ENCODE measurements at regions not wholly inside any gene's neighbourhood (a gene's known extent, or its start where the extent isn't known, plus 50 kb on each side); places are given as distances from the start of the nearest gene placed in this dataset.

DNA sequence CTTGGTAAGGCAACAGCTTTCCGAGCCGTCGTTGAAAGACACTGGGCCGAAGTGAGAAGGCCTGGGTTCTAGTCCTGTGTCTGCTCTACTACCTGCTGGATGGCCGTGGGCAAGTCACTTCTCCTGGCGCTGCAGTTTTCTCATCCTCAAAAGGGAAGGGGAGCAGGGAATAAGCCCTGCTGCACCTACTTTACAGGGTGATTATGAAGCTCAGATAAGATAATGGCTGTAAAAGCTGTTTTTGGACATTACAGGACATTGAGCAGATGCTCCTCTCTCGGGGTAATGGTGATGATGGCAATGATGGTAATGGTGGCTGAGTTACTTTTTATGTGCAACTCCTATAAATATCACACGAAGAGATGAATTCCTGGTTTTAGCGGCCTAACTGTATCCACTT is 152.6 kb downstream of the FAM43A start:
- Histone ChIP-seq H3K9me3 (ENCODE audit: control insufficient read depth, low read length) (no peaks in the 10 kb centered on the region), H4K8ac (ENCODE audit: low read length) (no peak overlapping the region), H2BK12ac (ENCODE audit: low read length in 2 of 2) (no peak overlapping the region), H3K4me2 (ENCODE audit: low read length, poor library complexity, severe bottlenecking) (no peak overlapping the region), H3K4me1 (ENCODE audit: control insufficient read depth, insufficient read depth, low read depth, low read length) (no peaks in the 10 kb centered on the region), H2BK120ac (ENCODE audit: low read depth, low read length) (no peak overlapping the region), H2BK5ac (ENCODE audit: low read depth, low read length, poor library complexity, severe bottlenecking) (no peak overlapping the region), H2AFZ (ENCODE audit: low read depth, low read length) (no peak overlapping the region), H2BK15ac (ENCODE audit: low read depth, poor library complexity, severe bottlenecking) (no peak overlapping the region), H2AK5ac (ENCODE audit: low read length, severe bottlenecking) (no peak overlapping the region), H3K27me3 (ENCODE audit: control insufficient read depth in 1 of 2, insufficient read depth in 1 of 2, low read length in 2 of 2) (peaks cover 28 to 29% of the 10 kb centered on the region in 2 experiments), H3K79me1 (replicated peaks; ENCODE audit: low read length, poor library complexity, severe bottlenecking) (no peaks in the 10 kb centered on the region), H3K27ac (ENCODE audit: low read length, poor library complexity, severe bottlenecking) (no peak overlapping the region), H4K91ac (ENCODE audit: low read length) (no peak overlapping the region), H3K18ac (ENCODE audit: low read depth in 1 of 2, low read length in 2 of 2) (no peak overlapping the region), H3K23ac (ENCODE audit: low read length in 2 of 2) (no peak overlapping the region), H3K36me3 (ENCODE audit: control insufficient read depth in 1 of 2, insufficient read depth in 2 of 2, low read depth in 1 of 2, low read length in 2 of 2) (no peaks in the 10 kb centered on the region), H3K14ac (ENCODE audit: low read length in 2 of 2) (no peak overlapping the region), H3K9ac (ENCODE audit: low read length) (no peak overlapping the region), H3K4me3 (ENCODE audit: insufficient read depth in 1 of 2, low read depth in 1 of 2, low read length in 2 of 2) (no peak overlapping the region), H3K4ac (ENCODE audit: low read depth in 1 of 2, low read length in 2 of 2) (no peak overlapping the region)
- DNase-seq = no peak
- WGBS = 78% methylated on average over 7 of the region's 9 CpGs

DNA sequence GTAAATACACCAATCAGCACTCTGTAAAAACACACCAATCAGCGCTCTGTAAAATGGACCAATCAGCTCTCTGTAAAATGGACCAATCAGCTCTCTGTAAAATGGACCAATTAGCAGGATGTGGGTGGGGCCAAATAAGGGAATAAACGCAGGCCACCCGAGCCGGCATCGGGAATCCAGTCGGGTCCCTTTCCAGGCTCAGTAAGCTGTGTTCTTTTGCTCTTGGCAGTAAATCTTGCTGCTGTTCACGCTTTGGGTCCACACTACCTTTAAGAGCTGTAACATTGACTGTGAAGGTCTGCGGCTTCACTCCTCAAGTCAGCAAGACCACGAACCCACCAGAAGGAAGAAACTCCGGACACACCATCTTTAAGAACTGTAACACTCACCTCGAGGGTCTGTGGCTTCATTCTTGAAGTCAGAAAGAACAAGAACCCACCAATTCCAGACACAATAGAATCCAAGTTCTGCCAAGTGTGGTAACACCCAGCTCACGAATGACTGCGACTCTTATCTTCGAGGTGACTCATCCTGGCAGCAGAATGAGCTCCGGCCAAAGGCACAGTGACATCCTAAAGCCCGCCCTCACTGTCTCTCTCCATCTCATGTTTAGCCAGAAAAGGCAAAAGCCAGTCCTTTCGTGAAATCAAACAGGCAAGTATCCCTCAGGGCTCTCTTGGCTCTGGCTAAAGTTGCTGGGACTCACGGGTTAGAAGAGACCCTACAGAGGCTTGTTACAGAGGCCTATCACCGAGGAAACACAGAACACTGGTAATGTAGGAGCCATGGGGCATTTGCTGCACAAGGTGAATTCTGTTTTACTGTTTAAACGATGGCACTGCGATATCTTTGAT is 155.2 kb downstream of the FAM43A start:
- Histone ChIP-seq H3K4ac (ENCODE audit: low read depth in 1 of 2, low read length in 2 of 2) (no peak overlapping the region), H3K4me1 (ENCODE audit: control insufficient read depth, insufficient read depth, low read depth, low read length) (no peaks in the 10 kb centered on the region), H3K9me3 (ENCODE audit: control insufficient read depth, low read length) (no peaks in the 10 kb centered on the region), H3K27ac (ENCODE audit: low read length, poor library complexity, severe bottlenecking) (no peak overlapping the region), H3K18ac (ENCODE audit: low read depth in 1 of 2, low read length in 2 of 2) (no peak overlapping the region), H3K4me2 (ENCODE audit: low read length, poor library complexity, severe bottlenecking) (no peak overlapping the region), H3K79me1 (replicated peaks; ENCODE audit: low read length, poor library complexity, severe bottlenecking) (no peaks in the 10 kb centered on the region), H3K23ac (ENCODE audit: low read length in 2 of 2) (no peak overlapping the region), H3K14ac (ENCODE audit: low read length in 2 of 2) (no peak overlapping the region), H2AK5ac (ENCODE audit: low read length, severe bottlenecking) (no peak overlapping the region), H3K4me3 (ENCODE audit: insufficient read depth in 1 of 2, low read depth in 1 of 2, low read length in 2 of 2) (no peak overlapping the region), H2BK12ac (ENCODE audit: low read length in 2 of 2) (no peak overlapping the region), H4K91ac (ENCODE audit: low read length) (no peak overlapping the region), H2AFZ (ENCODE audit: low read depth, low read length) (no peak overlapping the region), H2BK120ac (ENCODE audit: low read depth, low read length) (no peak overlapping the region), H2BK15ac (ENCODE audit: low read depth, poor library complexity, severe bottlenecking) (no peak overlapping the region), H2BK5ac (ENCODE audit: low read depth, low read length, poor library complexity, severe bottlenecking) (no peak overlapping the region), H3K36me3 (ENCODE audit: control insufficient read depth in 1 of 2, insufficient read depth in 2 of 2, low read depth in 1 of 2, low read length in 2 of 2) (no peaks in the 10 kb centered on the region), H3K27me3 (ENCODE audit: control insufficient read depth in 1 of 2, insufficient read depth in 1 of 2, low read length in 2 of 2) (peaks cover 17 to 18% of the 10 kb centered on the region in 2 experiments), H4K8ac (ENCODE audit: low read length) (no peak overlapping the region), H3K9ac (ENCODE audit: low read length) (no peak overlapping the region)
- peak; percentile 65 for DNase-seq
- WGBS = 72% methylated on average over 21 of the region's 21 CpGs

GRCh38 chr3:194841515-194841841 is 155.8 kb downstream of the FAM43A start:
- Histone ChIP-seq H3K27ac (ENCODE audit: low read length, poor library complexity, severe bottlenecking) (no peak overlapping the region), H3K27me3 (ENCODE audit: control insufficient read depth in 1 of 2, insufficient read depth in 1 of 2, low read length in 2 of 2) (peaks cover 13 to 16% of the 10 kb centered on the region in 2 experiments), H3K23ac (ENCODE audit: low read length in 2 of 2) (no peak overlapping the region), H3K4me3 (ENCODE audit: insufficient read depth in 1 of 2, low read depth in 1 of 2, low read length in 2 of 2) (no peak overlapping the region), H3K14ac (ENCODE audit: low read length in 2 of 2) (no peak overlapping the region), H4K91ac (ENCODE audit: low read length) (no peak overlapping the region), H3K4me1 (ENCODE audit: control insufficient read depth, insufficient read depth, low read depth, low read length) (no peaks in the 10 kb centered on the region), H2AK5ac (ENCODE audit: low read length, severe bottlenecking) (no peak overlapping the region), H2BK5ac (ENCODE audit: low read depth, low read length, poor library complexity, severe bottlenecking) (no peak overlapping the region), H2BK12ac (ENCODE audit: low read length in 2 of 2) (no peak overlapping the region), H3K18ac (ENCODE audit: low read depth in 1 of 2, low read length in 2 of 2) (no peak overlapping the region), H3K9ac (ENCODE audit: low read length) (no peak overlapping the region), H4K8ac (ENCODE audit: low read length) (no peak overlapping the region), H2BK120ac (ENCODE audit: low read depth, low read length) (no peak overlapping the region), H2BK15ac (ENCODE audit: low read depth, poor library complexity, severe bottlenecking) (no peak overlapping the region), H3K4me2 (ENCODE audit: low read length, poor library complexity, severe bottlenecking) (no peak overlapping the region), H2AFZ (ENCODE audit: low read depth, low read length) (no peak overlapping the region), H3K79me1 (replicated peaks; ENCODE audit: low read length, poor library complexity, severe bottlenecking) (no peaks in the 10 kb centered on the region), H3K36me3 (ENCODE audit: control insufficient read depth in 1 of 2, insufficient read depth in 2 of 2, low read depth in 1 of 2, low read length in 2 of 2) (no peaks in the 10 kb centered on the region), H3K9me3 (ENCODE audit: control insufficient read depth, low read length) (no peaks in the 10 kb centered on the region), H3K4ac (ENCODE audit: low read depth in 1 of 2, low read length in 2 of 2) (no peak overlapping the region)
- WGBS = 80% methylated on average over 1 of the region's 2 CpGs
- DNase-seq = no peak

GRCh38 chr3:194843556-194843955 is 157.9 kb downstream of the FAM43A start:
- Histone ChIP-seq H3K27me3 (ENCODE audit: control insufficient read depth in 1 of 2, insufficient read depth in 1 of 2, low read length in 2 of 2) (peaks cover 3% of the 10 kb centered on the region in 2 experiments), H3K4me2 (ENCODE audit: low read length, poor library complexity, severe bottlenecking) (no peak overlapping the region), H3K27ac (ENCODE audit: low read length, poor library complexity, severe bottlenecking) (no peak overlapping the region), H2BK12ac (ENCODE audit: low read length in 2 of 2) (no peak overlapping the region), H4K8ac (ENCODE audit: low read length) (no peak overlapping the region), H4K91ac (ENCODE audit: low read length) (no peak overlapping the region), H2AFZ (ENCODE audit: low read depth, low read length) (no peak overlapping the region), H3K36me3 (ENCODE audit: control insufficient read depth in 1 of 2, insufficient read depth in 2 of 2, low read depth in 1 of 2, low read length in 2 of 2) (no peaks in the 10 kb centered on the region), H2BK120ac (ENCODE audit: low read depth, low read length) (no peak overlapping the region), H3K23ac (ENCODE audit: low read length in 2 of 2) (no peak overlapping the region), H3K9ac (ENCODE audit: low read length) (no peak overlapping the region), H2BK15ac (ENCODE audit: low read depth, poor library complexity, severe bottlenecking) (no peak overlapping the region), H3K79me1 (replicated peaks; ENCODE audit: low read length, poor library complexity, severe bottlenecking) (no peaks in the 10 kb centered on the region), H3K14ac (ENCODE audit: low read length in 2 of 2) (no peak overlapping the region), H3K9me3 (ENCODE audit: control insufficient read depth, low read length) (no peaks in the 10 kb centered on the region), H3K18ac (ENCODE audit: low read depth in 1 of 2, low read length in 2 of 2) (no peak overlapping the region), H3K4me1 (ENCODE audit: control insufficient read depth, insufficient read depth, low read depth, low read length) (no peaks in the 10 kb centered on the region), H2BK5ac (ENCODE audit: low read depth, low read length, poor library complexity, severe bottlenecking) (no peak overlapping the region), H2AK5ac (ENCODE audit: low read length, severe bottlenecking) (no peak overlapping the region), H3K4me3 (ENCODE audit: insufficient read depth in 1 of 2, low read depth in 1 of 2, low read length in 2 of 2) (no peak overlapping the region), H3K4ac (ENCODE audit: low read depth in 1 of 2, low read length in 2 of 2) (no peak overlapping the region)
- 91% methylated on average over 8 of the region's 8 CpGs for WGBS
- no peak for DNase-seq

Data from mesenchymal stem cell (in vitro differentiated cells and primary cell).